ENCODE measurements at regions not wholly inside any gene's neighbourhood (a gene's known extent, or its start where the extent isn't known, plus 50 kb on each side); places are given as distances from the start of the nearest gene placed in this dataset.

DNA sequence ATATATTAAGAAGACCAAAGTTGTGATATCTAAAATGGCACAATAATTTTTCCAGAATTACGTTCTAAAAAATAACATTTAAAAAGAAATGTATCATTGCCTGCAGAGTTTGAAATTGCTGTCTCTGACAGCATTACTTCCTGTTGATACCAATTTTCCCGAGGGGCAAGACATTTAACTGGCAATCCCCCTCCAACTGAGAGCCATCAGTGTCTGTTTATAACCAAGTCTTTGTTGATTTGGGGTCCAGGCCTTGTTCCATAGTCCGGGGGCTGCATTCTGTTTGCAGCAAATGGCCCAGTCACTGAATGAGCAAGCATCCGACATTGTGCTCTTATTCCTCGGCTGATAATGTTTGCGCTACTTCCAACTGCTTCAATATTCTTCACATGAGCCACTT is 231.5 kb downstream of the NAF1 start:
- no peaks in the 10 kb centered on the region for H3K36me3 ChIP-seq (ENCODE audit: control insufficient read depth, insufficient read depth, low read length)
- TF ChIP-seq, protein P1, sequence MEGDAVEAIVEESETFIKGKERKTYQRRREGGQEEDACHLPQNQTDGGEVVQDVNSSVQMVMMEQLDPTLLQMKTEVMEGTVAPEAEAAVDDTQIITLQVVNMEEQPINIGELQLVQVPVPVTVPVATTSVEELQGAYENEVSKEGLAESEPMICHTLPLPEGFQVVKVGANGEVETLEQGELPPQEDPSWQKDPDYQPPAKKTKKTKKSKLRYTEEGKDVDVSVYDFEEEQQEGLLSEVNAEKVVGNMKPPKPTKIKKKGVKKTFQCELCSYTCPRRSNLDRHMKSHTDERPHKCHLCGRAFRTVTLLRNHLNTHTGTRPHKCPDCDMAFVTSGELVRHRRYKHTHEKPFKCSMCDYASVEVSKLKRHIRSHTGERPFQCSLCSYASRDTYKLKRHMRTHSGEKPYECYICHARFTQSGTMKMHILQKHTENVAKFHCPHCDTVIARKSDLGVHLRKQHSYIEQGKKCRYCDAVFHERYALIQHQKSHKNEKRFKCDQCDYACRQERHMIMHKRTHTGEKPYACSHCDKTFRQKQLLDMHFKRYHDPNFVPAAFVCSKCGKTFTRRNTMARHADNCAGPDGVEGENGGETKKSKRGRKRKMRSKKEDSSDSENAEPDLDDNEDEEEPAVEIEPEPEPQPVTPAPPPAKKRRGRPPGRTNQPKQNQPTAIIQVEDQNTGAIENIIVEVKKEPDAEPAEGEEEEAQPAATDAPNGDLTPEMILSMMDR (IDR thresholded peaks at IDR 0.05; ENCODE audit: insufficient read depth, low read depth, low read length) = no peak
- H3K27me3 ChIP-seq (ENCODE audit: control insufficient read depth, insufficient read depth, low read length) = no peaks in the 10 kb centered on the region
- no peak overlapping the region for H3K4me3 ChIP-seq (ENCODE audit: low read depth, low read length)
- CTCF ChIA-PET = no interaction called here
- POLR2A ChIA-PET = no interaction called here
- DNase-seq (ENCODE audit: low read depth) = no peak

DNA sequence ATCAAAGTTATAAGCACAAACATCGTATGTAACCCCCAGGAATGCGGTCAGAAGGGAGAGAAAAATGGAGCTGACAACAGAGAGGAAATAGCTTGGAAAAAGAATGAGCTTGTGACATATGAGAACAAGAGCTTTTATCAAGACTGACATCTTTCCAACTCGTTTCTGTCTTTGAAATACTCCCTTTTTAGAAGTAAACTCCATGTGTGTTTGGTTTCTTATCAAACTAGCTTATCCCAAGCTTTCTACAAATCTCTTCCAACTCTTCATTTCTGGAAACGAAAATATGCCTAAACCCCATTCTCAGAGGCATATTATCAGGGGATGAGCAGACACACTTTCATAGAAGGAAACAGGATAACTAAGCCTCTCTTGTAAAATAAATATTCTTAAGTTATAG is 235.4 kb downstream of the NAF1 start:
- DNase-seq (ENCODE audit: low read depth) = no peak
- CTCF ChIA-PET = no interaction called here
- POLR2A ChIA-PET = no interaction called here
- TF ChIP-seq, protein P1 (IDR thresholded peaks at IDR 0.05; ENCODE audit: insufficient read depth, low read depth, low read length) = no peak
- Histone ChIP-seq H3K36me3 (ENCODE audit: control insufficient read depth, insufficient read depth, low read length) (no peaks in the 10 kb centered on the region), H3K4me3 (ENCODE audit: low read depth, low read length) (no peak overlapping the region), H3K27me3 (ENCODE audit: control insufficient read depth, insufficient read depth, low read length) (no peaks in the 10 kb centered on the region)

DNA sequence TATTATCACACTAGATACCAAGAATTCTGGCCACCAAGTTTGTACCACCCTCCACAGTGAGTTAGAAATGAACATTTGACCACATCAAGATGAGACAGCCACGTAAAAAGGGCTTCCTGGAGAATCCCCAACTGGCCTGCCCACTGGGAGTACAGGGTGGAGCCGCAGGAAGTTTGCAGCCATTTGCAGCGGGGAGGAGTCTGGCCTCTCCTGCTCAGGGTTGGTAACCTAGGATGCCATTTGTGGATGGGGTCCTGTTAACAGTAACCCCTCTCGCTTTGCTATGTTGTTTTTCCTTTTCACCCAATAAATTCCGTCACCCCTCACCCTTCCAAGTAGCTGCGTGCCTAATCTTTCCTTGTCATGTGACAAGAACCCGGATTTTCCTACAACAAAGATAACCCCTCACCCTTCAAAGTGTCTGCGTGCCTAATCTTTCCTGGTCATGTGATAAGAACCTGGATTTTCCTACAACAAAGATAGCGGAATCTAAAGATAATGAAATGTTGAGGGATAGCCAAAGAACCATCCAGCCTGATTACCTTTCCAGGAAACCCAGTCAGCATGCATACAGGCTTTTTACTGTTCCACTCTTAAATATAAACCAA is 245.4 kb downstream of the NAF1 start:
- Histone ChIP-seq H3K27me3 (ENCODE audit: control insufficient read depth, insufficient read depth, low read length) (no peaks in the 10 kb centered on the region), H3K36me3 (ENCODE audit: control insufficient read depth, insufficient read depth, low read length) (no peaks in the 10 kb centered on the region), H3K4me3 (ENCODE audit: low read depth, low read length) (no peak overlapping the region)
- TF ChIP-seq, protein P1 (IDR thresholded peaks at IDR 0.05; ENCODE audit: insufficient read depth, low read depth, low read length) = no peak
- CTCF ChIA-PET = no interaction called here
- POLR2A ChIA-PET = no interaction called here
- DNase-seq (ENCODE audit: low read depth) = no peak

DNA sequence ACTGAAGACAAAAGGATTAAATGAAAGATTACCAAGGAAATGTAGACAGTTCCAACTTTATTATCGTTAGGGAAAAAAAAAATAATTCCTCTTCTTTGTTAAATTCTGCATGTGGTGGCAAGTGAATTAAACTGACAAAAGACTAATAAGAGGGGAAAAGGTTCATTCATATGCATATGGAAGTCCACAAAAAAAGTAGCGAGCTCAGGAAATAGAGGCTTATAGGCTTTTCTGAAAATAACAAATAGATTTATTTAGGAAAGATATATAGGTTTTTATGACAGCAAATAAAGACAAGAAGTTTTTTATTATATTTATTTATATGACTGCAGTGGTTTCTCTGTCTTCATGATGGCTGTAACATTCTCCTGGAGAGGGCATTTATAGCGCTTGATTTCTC is 246.0 kb downstream of the NAF1 start:
- ChIA-PET CTCF (no interaction called here), POLR2A (no interaction called here)
- no peaks in the 10 kb centered on the region for H3K36me3 ChIP-seq (ENCODE audit: control insufficient read depth, insufficient read depth, low read length)
- no peak overlapping the region for H3K4me3 ChIP-seq (ENCODE audit: low read depth, low read length)
- H3K27me3 ChIP-seq (ENCODE audit: control insufficient read depth, insufficient read depth, low read length) = no peaks in the 10 kb centered on the region
- TF ChIP-seq, protein P1 (IDR thresholded peaks at IDR 0.05; ENCODE audit: insufficient read depth, low read depth, low read length) = no peak
- DNase-seq (ENCODE audit: low read depth) = no peak

DNA sequence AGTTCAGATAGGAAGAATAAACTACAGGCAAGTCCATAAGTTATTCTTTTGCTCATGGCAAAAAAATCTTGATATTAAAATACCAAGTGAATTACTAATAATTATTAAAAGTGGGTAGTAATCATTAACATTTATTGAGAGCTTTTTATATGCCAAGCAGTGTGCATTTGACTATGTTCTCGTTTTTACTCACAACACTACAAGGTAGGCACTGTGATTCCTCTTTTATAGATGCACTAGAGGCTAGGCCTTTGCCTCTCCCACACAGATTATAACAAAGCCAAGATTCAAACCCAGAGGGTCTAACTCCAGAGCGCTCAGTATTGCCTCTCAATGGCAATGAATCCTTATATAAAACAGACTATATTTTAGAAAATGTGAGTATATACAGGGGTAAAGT is 254.2 kb downstream of the NAF1 start:
- CTCF ChIA-PET = no interaction called here
- POLR2A ChIA-PET = no interaction called here
- no peak for DNase-seq (ENCODE audit: low read depth)
- Histone ChIP-seq H3K36me3 (ENCODE audit: control insufficient read depth, insufficient read depth, low read length) (no peaks in the 10 kb centered on the region), H3K4me3 (ENCODE audit: low read depth, low read length) (no peak overlapping the region), H3K27me3 (ENCODE audit: control insufficient read depth, insufficient read depth, low read length) (no peaks in the 10 kb centered on the region)
- TF ChIP-seq, protein P1 (IDR thresholded peaks at IDR 0.05; ENCODE audit: insufficient read depth, low read depth, low read length) = no peak

All from BJ (cell line).